HG03039 (cell line): ENCODE measurements at regions not wholly inside any gene's neighbourhood (a gene's known extent, or its start where the extent isn't known, plus 50 kb on each side); places are given as distances from the start of the nearest gene placed in this dataset.
"Not testable (repeated sequence)": the region's sequence is repeated elsewhere in the genome, so short reads cannot be mapped to it uniquely, and the experiment has no call there.

Source experiments
- ATAC-seq: cut with Tn5 transposase; IDR thresholded peaks from one replicate; pipeline ENCODE4 v1.9.1; 2021; ENCODE audit warnings: mild to moderate bottlenecking, moderate library complexity; ENCODE audit not compliant: unreplicated experiment

DNA sequence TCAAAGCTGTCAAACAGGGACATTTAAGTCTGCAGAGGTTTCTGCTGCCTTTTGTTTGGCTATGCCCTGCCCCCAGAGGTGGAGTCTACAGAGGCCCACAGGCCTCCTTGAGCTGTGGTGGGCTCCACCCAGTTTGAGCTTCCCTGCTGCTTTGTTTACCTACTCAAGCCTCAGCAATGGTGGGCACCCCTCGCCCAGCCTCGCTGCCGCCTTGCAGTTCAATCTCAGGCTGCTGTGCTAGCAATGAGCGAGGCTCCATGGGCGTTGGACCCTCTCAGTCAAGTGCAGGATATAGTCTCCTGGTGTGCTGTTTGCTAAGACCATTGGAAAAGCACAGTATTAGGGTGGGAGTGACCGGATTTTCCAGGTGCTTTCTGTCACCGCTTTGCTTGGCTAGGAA, 477.6 kb upstream of the IL12A start:
- not testable (repeated sequence) for ATAC-seq

DNA sequence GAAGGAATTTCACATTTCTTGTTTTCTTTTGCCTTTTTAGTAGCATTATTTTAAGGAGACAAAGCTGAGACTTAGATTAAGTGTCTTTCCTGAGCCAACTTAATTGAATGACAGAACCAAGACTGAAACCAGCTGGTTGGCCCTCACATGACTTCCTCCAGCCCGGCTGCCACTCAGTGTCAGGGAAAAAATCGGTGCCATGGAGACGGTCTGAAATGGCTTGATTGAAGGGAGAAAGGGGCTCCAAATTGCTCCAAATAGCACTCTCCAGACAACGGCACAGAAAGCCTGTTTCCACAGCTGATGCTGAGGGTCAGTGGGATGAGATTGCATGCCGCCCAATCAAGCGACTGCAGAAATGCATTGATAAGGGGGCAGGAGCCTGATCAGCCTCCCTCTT, 475.2 kb upstream of the IL12A start:
- no peak for ATAC-seq

DNA sequence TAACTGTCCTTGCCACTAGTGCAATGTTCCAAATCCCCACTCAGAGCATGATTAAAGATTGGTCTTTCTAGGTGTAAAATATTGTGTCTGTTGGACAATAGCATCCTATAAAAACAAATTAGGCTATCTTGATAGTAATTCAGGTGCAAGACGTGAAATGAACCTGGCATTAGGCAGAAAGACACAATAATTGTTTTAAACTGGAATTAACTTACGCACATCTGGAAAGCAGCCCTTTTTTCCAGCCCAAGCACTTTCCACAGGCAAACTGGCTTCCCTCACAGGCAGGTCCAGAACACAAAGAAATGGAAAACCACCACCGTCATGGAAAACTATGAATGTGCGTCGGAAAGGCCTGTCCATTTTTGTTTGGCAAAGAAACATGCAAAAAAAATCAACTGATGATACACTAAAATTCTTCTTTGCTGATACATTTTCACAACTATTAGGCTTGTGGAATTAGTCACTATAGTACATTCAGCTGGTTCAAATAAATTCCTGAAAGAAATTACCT, 474.7 kb upstream of the IL12A start:
- no peak for ATAC-seq

- no peak for ATAC-seq
Measured at GRCh38 chr3:159517105-159517504, 471.5 kb upstream of the IL12A start.

- no peak for ATAC-seq
Measured at GRCh38 chr3:159520638-159521037, 468.0 kb upstream of the IL12A start.

DNA sequence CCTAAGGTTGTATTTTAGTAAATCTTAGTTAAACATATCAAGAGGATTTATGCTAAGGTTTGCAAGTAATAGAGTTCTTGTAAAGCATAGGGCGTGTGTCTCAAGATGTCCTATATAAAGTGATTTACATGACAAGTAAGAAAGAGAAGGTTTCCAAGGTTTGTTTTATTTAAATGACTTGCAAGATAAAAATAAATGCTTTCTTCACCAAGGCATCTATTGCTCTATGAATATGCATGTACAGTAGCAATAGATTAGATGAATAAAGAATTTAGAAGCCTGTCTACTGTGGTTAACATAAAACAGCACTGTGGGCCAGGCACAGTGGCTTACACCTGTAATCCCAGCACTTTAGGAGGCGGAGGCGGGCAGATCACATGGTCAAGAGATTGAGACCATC, 466.4 kb upstream of the IL12A start:
- no peak for ATAC-seq

DNA sequence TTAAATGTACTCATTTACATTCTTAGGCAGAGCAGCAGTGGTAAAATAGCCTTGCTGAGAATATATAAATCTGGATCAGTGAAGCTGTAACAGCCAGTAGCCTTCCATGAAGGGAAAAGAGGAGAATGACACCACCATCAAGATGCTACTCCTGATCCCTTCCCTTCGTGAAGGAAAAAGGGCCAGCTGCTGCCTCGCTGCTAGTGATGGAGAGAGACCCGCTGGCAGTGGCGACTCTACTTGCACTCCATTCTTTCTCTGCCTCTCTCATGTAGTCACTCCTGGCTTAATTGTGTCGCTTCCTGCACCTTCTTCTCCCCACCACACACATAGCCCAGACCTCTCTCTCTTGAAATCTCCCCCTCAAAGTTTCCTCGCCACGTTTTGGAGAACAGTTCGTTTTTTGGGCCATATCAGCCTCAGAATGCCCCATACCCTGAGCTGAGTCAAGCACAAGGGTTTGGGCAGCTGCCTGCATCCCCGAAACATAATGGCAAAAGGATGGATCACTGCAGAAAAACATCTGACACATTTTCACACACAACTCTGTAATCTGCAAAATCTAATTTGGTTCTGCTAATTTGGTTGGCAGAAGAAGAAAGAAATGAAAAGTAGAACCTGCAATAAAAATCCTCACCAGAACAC, 460.3 kb upstream of the IL12A start:
- ATAC-seq, result no peak

DNA sequence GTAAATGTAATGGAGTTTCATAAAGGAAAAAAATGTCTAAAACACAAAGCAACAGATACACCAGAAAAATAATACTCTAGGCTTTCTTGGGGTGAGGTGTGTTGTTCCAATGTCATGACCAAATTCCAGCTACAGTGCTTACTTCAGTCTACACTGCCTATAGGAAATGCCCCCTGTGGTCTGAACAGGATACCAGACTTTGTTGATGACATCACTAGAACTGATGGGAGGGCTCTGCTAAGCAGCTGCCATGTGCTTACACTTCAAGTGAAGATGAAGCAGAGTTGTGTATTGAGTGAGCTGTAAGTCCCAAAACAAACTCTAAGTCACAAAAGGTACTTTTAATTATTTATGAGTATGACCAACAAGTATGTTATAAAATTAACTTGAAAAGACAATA, 456.1 kb upstream of the IL12A start:
- ATAC-seq, result no peak

- ATAC-seq, result no peak
Measured at GRCh38 chr3:159534496-159534895, 454.1 kb upstream of the IL12A start.

- no peak for ATAC-seq
Measured at GRCh38 chr3:159536876-159537275, 451.8 kb upstream of the IL12A start.

GRCh38 chr3:159538507-159538906, 450.1 kb upstream of the IL12A start:
- no peak for ATAC-seq

GRCh38 chr3:159540882-159541495, 447.6 kb upstream of the IL12A start:
- ATAC-seq, result no peak

DNA sequence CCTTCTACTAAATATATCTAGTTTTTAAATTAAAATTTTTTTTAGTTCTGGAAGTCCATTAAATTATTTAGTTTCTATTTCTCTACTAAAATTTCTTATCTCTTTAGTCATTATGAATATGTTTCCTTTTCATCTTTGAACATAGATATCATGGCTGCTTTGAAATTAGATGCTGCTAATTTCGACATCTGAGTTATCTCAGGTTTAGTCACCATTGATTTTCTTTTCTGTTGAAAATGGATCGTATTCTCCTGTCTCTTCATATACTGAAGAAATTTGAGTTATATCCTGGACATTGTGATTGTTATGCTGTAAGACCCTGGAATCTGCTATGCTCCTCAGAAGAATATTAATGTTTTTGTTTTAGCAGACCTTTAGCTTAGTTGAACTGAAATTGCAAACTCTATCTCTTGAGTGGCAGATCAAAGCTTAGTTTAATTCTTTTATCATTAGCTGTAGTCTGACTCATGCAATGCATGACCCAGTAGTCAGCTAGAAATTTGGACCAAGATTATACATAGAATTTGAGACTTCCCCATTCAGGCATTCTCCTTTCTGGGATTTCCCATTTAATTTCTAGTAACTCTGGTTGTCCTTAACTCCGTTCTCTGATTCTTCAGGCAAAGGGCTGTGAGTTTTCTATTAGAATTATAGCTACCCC, 439.8 kb upstream of the IL12A start:
- ATAC-seq, result no peak

DNA sequence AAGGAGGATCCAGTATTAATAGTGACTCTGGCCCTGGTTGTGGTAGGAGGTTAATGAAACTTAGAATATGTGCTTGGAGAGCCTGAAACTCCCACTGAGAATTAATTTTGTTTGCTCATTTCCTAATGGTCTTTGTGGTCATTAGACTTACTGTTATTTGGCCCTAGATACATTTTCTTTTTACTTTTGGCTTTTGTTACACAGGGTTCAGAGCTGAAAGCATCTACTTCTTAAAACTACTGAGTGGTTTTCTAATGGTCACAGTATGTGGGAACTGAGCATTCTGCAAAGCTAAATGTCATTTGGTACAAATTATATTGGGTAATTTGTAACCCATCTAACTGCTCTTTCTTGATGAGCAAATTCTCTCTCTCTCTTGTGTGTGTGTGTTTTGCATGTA, 433.4 kb upstream of the IL12A start:
- ATAC-seq, result no peak

DNA sequence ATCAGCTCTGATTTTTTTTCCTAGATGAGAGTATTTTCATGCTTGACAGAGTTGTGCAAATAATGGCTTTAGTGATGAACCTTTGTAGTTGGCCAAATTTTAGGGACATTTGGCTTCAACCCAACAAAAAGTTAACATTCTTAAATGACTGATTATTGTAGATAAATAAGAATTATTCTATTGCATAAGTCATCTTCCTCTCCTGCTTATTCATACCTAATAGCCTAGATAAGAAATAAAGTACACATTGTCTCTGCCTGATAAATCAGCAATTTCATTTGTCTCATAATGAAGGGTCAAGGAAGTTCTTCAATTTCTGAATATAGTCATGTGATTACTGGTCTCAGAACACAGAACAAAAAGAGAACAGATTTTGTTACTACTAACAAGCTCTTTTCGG, 428.9 kb upstream of the IL12A start:
- no peak for ATAC-seq

DNA sequence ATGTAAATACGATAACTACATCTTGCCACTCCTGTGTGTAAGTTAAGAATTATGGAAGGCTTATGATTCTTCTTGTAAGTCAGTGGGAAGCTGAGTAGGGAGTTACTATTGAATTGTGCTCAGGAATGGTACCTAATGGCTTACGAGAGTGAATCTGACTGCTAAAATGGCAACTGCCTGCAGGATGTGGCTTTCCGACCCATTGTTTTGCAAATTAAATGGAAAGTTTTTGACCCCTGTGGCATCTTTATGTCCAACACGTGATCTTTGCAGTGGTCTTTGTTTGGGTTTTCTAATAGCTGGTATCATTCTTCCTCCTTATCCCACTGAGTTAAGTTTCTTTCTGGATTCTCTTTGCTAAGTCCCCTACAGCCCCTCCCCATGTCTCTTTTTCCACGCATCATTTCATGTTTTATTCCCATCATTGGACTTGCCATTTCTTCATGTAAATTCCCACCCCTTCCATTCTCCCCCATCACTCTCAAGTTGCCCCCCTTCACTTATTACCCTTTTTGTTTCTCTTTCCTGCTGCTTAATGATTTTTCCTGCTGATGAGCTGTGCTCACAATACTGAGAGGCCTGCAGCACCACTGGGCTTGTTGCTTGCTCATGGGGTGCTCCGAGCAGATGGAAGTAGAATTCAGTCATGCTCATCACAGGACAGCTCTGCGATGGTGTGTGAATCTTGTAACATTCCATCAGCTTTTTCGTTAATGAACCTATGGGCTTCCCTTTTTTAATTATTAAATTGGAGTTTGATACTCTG, 428.2 kb upstream of the IL12A start:
- no peak for ATAC-seq

- no peak for ATAC-seq
Measured at GRCh38 chr3:159565313-159565712, 423.3 kb upstream of the IL12A start.

GRCh38 chr3:159583662-159584061, 405.0 kb upstream of the IL12A start:
- ATAC-seq, result no peak

DNA sequence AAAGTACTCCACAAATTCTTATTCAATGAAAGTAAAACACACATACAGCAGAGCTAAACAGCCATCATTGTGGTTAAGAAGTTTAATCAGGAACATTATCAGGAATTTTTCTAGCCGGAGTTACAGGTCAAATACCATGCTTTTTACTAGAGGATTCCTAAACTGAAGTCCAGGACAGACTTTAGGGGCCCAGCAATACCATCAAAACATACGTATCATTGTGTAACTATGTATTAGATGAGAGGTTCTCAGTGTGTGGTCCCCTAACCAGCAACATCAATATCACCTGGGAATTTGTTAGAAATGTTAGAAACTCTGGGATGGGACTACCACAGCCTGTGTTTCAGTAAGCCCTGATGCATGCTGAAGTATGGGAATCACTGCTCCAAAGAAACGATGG, 404.2 kb upstream of the IL12A start:
- no peak for ATAC-seq

DNA sequence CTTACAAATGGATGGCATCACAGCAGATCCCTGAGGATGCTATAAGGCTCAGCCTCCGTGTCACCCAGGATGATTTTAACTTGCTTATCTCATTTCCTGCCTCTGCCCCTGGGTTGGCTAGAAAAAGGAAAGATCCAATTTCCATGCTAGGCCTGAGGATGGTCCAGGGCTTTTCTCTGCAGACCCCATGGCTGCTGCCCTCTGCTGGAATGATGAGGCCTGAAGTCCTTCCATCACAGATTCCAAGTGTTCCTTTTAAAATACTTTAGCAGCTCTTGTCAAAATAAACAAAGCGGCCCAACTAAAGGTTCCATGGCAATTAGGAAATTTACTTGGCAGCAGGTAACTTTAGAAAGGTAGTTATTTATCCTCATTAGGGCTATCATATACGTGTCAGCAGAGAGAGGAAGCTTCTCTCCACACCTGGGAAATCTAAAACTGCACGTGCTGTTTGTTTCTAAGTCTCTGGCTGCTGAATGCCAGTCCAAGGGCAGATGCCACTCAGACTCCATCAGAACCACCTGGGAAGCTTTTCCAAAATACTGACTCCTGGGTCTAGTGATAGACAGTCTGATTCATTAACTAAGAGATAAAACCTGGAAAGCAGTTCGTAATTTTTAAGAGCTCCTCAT, 401.9 kb upstream of the IL12A start:
- ATAC-seq, result no peak
